TTC549 (cell line): ENCODE measurements at regions not wholly inside any gene's neighbourhood (a gene's known extent, or its start where the extent isn't known, plus 50 kb on each side); places are given as distances from the start of the nearest gene placed in this dataset.

Source experiments
- FAIRE-seq: peaks from 2 replicates; lab custom pipeline; 2012; peaks lifted over from hg19 to GRCh38; lab: Jason Lieb, UNC

DNA sequence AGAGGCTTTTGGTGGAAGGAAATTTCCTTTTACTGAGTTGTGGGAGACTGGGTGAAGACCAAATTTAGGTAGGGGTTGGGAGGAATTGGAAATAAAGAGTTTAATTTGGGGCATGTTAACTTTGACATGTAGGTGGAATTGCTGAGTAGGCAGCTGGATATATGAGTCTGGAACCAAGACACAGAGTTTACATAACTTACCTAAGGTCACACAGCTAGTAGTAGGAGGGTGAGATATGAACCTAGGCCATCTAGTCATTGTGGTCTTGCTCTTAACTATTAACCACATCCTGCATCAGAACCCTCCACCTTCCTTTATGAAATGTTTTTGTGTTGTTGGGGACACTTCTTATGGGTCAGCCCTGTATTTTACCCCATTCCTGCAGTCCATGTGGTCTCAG, 113.1 kb downstream of the ICOS start:
- FAIRE-seq: no peak

DNA sequence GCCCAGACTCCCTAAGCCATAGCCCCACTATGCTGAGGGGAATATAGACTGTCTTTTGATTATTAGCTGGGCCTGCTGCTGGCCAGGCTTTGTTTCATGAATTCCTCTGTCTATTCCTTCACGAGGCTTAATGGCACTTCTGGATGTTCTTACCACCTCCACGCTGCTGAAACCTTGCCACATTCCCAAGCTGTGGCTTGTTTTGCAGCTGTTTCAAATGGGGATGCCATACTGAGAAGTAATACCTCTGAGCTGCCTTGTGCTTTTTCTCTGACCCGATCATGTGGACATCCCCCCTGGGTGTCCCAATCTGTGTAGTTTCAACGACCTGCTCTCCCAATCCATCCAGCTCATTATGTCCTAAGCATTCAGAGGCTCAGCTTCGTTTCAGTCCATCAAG, 114.1 kb downstream of the ICOS start:
- FAIRE-seq: no peak

DNA sequence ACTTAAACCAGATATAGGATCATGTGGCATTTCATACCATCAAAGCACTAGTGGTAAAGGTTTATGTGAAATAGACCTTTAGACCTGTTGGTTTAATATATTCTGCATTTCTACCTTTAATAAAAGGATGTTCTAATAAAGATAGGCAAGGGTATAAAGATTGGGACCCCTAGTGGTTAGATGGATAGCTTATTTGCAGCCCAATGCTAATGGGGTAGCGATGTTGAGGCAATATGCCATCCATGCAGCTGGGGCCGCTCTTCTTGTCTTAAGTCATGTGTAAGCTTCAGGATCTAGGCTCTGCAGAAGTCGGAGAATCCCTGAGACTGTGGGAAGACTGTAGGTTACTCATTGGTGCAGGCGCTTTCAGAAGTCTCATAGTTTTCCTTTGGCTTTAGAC, 114.9 kb downstream of the ICOS start:
- no peak for FAIRE-seq

DNA sequence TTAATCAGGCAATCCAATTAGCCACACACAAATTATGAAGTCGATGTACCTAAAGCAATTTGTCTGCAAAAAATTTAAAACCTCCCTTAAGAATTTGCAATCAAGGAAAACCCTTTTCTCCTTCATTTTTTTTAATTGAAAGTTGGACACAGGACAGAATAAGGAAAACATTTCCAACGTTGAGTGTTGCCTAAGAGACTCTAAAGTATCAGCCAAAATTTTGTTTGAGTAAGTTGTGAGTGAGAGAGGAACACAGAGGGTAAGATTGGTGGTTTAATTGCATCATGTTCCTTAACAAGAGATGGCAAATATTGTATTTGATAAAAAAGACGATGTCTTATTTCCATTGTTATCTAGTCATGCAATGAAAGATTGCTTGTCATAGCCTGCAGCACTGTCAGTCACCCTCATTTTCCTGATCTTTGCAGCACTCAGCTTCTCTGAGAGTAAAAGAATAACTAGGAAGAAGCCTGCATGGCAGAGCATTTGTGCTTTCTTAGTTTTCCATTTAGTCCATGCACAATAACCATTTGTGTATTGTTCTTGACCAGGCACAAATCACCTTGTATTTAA, 115.5 kb downstream of the ICOS start:
- FAIRE-seq: no peak

DNA sequence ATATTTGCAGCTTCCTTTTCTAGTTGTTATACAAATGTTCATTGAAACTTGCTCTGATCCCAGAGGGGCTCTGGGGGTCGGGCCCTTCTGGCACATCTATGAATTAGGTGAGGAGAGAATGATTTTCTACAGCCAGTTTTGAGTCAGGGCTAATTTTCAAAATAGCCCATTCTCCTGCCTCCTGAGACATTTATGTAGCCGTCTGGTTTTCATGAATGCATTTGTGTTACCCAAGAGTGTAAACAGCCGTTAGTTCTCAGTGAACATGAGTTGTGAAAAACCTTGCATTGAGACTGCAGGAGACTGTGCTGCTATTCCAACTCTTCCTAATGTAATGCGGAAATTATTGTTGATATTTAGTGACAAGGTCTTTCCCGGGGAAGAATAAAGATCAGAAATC, 122.5 kb downstream of the ICOS start:
- no peak for FAIRE-seq

DNA sequence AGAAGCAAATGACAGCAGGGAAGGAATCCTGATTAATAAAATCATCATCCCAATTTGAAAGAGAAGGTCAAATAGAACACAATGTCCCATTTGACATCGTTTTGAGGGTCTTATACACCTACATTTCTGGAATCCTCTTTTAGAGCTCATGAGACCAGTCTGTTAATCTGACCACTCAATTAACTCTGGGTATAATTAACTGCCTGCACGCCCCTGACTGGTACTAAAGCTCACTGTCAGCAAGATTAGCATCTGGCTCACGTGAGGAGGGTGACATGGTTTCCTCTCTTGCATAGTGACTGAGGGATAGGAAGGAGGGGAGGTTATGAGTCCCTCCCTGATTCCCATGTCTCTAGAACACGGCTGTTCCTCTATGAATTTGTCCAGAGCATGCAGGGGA, 124.3 kb downstream of the ICOS start:
- FAIRE-seq: no peak

DNA sequence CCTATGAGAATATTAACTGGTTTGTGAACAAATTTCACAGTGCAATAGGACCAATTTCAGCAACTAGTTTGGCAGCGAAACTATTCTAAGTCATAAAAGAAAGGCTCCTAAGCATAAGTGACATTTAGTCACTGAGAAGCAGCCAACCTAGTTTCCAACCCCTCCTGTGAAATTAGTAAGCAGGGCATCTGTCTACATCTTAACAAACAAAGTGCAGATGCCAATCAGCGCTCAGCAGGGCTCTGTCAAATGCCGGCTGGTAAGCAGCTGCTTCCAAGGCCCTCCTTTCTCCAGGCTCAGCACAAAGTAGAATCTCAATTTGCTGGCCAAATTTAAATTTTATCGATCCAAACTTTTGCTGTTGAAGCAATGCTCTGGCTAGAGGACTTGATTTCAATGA, 124.7 kb downstream of the ICOS start:
- no peak for FAIRE-seq

DNA sequence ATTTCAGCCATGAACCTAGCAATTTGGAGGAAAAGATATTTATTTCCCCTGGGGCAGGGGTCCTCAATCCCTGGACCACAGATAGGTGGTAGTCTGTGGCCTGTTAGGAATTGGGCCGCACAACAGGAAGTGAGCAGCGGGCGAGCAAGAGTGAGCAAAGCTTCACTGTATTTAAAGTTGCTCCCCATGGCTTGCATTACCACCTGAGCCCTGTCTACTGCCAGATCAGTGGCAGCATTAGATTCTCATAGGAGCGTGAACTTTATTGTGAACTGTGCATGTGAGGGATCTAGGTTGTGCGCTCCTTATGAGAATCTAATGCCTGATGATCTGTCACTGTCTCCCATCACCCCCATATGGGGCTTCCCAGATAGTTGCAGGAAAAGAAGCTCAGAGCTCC, 127.6 kb downstream of the ICOS start:
- FAIRE-seq: no peak

DNA sequence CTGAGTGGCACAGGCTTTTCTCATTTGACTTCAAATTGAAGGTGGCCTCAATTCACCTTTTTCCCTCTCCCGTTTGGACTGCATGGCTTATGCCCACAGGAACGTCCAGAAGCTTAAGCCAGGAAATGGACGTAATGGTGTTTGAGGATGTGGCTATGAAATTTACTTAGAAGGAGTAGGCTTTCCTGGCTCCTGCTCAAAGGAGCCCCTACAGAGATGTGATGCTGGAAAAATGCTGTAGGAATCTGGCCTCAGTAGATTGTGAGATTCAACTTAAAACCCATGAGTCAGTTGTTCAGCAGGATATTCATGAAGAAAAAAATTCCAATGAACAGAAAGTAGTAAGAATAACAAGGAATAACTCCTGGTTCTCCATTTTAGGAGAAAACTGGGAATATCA, 129.0 kb downstream of the ICOS start:
- no peak for FAIRE-seq

DNA sequence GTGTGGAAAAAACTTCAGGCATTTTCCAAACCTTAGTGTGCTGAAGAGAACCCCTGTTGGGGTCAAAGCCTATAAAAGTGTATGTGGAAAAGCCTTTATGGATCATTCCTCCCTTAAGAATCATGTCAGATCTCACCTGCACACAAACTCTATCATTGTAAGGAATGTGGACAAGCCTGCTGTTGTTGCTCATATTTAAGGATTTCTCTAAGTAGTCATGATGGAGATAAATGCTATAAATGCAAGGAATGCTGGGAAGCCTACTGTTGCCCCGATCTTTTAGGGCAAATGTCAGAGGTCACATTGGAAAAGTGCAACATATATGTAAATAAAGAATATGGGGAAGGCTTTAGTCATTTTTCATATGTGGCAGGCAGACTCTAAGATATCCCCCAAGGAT, 129.5 kb downstream of the ICOS start:
- FAIRE-seq: no peak

DNA sequence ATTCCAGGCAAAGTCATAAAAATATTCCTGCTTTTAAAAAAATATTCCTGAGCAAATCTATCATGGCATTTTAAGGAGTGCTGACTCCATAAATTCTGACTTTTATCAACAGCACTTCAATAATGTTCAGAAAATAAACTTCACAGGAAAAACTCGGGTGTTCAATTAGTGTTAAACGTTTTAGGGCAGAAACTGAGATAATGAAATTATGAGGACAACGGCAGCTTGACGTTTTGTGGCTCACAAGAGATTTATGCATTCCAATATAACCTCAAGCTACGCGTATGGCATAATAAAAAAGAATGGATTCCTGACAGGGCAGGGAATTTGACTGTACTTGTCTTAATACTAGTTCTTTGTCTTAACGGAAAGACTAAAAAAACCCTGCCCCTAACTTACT, 133.2 kb downstream of the ICOS start:
- no peak for FAIRE-seq

DNA sequence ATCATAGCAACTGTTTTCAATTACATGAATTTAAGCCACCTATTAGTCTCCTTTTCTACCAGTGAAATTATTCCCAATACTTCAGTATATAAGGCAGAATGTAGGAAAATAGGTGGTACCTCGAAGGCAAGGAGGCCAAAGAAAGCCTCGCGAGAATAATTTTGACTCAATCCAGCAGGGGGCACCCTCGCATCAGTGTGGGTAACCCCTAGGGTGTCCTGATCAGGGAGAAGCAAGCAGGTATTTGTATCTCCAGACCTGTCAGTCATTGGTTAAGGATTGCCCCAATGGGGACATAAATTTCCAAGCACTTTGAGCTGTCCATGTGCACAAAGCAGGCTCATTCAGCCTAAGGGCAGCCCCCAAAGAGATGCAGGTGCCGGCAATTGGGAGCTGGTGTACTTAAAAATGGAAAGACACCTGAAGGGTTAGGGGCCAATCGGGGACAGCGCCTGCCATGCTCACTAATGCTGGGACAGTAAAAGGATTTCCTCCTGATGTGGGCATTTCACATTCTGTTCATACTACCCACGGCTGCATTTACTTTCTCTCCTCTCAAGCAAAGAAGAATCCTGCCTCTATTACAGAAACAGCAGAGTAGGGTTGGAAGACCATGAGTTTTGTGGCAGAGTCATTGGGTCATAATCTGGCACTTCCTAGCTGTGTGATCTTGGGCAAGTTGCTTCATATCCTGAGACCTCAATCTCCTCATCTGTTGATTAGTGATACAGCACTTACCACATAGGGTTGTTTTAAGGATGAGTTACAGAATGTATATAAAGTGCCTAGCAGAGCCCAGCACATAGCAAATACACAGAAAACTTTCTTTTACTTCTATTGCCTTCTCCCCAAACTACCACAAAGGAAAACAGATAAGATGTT, 136.1 kb downstream of the ICOS start:
- FAIRE-seq: no peak

DNA sequence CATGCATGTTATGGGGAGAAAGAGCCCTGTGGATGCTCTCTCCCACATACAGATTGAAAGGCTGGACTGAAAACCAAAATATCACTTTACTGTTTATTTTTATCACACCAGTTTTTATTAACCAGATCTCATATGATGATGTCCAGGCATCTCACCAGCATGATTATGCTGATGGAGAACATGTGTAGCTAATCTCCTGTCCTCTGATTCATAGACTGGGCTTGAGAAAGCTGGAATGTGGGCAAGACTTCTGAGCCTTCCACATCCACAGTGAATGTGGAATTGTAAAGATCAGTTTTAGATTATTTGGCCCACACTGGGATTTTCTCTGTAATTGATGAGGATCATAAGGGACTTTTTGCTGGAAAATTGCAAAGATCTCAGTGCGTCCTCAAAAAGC, 137.9 kb downstream of the ICOS start:
- FAIRE-seq: no peak

DNA sequence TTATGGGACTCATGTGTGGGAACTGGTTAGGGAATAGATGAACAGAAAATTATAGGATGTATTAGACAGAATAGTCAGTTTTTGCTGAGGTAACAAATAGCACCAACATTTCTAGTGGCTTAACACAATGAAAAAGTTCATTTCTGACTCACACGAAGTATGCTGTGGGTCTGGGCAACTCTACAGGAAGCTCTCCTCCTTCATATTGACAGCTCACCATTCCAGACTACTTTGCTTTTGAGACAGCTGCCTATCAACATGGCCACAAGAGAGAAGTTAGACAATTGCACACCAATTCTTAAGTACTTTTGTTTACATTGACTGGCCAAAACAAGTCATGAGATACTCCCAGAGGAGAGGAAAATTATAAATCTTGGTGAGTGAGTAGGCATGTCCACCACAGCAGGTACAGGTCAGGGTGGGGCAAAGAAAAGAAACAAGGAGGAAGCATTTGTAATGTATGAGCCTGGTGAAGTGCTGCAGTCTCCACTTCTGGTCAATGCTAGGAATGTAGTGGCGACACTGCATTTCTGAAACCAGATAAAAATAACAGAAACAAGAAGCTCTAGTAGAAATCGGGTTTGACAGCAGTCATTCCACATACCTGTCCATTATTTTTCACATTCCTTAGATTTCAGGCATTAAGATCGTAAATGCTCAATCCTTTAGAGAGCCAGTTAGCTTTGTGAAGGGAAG, 141.6 kb downstream of the ICOS start:
- no peak for FAIRE-seq

DNA sequence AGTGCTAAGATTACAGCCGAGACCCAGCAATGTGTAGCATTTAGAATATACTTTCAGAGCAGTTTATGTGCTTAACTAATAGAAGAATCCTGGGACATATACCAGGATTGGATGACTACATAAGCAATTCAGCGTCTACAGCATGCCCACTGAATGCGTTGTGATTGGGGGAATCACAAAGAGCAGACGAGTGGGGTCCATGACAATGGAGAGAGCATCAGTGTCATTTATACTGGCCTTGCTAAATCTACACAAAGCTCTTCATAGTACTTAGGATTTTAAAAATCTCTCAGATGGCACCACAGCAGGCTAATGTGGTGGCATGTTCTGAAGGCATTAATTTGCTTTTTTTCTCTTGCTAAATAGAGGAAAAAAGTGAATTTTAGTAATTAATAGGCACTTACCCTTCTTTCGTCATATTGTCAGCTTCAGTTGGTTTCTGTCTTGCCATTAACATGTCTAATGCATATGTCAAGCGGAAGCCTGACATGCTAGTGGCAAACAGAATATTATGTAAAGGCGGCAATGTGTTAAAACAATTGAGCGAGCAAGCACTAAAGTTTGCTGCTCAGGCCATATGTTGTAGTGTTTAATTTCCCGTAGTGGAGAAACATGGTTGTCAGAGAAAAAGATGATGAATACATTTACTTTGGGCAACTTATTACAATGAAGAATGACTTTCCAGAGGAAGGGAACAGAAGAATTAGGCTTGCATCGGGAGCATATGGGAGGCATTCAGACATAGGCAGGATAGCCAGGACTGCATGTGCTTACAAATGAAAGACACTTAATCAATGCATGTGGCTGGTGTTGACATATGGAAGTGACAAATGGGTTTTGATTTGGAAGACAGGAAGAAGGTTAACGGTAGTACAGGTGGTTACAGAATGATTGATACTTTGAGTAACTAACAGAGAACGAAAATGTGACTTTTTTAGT, 145.2 kb downstream of the ICOS start:
- no peak for FAIRE-seq

DNA sequence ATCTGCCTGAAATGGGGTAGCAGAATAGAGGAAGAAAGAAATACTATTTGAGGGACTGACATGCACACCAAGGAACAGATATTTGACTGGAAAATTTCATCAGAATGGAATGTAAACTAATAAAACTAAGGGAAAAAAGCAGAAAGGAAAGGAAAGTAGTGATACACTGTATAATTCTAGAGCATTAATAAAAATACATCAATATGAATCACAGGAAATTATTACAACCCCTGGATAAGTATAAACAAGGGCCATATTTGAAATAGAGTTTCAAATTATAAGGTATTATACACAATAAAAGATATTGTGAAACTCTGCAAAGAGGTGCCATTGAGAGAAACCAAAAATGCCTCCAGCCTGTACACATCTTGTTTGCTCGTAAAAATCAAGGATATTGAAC, 149.6 kb downstream of the ICOS start:
- FAIRE-seq: no peak

DNA sequence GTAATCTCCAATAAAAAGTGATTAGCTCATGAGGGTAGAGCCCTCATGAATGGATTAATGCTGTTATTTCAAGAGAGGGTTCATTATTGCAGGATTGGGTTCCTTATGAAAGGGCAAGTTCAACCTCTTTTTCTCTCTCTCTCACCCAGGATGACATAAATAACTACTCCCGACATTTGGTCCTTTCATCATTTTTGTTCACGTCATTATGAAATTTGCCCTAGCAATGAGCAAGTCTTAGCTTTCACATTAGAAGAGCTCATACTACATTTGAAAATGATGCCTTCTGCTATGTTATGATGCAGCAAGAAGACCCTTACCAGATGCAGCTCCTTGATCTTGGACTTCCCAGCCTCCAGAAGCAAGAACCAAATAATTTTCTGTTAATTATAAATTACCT, 152.5 kb downstream of the ICOS start:
- FAIRE-seq: no peak

DNA sequence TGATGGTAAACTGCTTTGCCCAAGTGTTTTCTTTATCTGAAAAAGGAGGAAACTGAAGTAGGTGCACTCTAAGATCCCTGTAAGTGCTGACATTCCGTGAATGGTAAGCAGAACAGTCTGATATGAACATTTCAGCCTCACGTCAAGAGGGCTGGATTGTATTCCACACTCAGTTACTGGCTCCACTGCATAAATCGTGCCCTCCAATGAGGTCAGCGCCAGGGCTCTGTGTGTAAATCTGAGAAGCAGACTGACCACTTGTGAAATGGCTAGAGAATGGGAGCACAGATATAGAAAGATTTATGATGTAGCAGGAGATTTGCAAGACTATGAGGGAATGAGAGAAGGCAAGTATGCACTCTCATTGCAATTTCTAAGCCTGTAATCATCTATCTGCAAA, 153.0 kb downstream of the ICOS start:
- no peak for FAIRE-seq

DNA sequence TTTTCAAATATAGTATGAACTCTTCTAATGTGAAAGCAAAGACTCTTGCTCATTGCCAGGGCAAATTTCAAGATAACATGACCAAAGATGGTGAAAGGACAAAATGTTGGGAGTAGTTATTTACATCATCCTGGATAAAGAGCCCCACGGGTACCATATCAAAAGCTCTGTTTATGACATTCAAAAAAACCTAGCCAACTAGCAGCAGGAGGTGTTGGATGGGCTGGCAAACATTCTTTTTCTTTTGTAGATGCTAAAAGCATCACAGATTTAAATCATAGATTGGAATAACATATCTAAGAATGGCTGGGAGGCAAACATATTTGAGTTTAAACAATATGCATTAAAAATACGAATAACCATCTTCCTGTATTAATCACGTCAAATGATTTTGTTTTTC, 153.5 kb downstream of the ICOS start:
- FAIRE-seq: no peak

DNA sequence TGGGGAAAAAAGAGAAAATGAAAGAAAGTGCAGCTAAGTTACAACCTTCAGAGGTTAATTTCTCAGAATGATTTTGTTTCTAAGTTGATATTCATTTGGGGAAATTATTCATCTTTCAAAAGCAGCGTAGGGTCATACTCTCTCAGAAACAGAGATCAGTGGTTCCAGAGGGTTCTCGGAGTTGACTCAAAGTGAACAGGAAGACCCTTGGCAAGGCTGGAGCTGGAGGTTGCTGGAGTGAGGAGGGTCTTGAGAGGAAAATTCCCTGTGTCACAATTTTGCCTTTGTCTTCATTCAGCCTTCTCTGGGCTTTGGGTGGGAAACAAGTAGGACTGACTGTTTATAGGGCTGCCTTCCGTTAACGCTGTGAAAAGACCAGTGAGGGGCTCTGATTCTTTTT, 168.2 kb downstream of the ICOS start:
- FAIRE-seq: no peak

DNA sequence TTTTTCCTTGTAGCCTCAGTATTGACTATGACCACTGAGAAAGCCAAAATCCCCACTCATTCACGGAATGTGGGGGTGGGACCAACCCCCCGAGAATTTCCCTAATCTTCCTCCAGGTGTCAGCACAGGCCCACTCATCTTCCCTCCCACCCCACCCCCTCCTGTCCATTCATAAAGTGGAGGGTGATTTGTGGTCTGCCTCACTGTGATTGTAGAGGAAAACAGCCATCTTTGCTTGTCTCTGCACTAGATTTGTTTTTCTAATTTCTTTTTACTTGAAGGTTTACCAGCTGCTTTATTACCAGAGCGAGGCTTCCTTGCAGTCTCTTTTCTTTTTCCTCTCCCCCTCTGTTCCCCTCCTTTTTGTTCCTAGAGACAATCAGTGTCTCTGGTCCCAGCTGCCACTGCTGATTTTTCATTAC, 171.8 kb downstream of the ICOS start:
- FAIRE-seq: no peak

DNA sequence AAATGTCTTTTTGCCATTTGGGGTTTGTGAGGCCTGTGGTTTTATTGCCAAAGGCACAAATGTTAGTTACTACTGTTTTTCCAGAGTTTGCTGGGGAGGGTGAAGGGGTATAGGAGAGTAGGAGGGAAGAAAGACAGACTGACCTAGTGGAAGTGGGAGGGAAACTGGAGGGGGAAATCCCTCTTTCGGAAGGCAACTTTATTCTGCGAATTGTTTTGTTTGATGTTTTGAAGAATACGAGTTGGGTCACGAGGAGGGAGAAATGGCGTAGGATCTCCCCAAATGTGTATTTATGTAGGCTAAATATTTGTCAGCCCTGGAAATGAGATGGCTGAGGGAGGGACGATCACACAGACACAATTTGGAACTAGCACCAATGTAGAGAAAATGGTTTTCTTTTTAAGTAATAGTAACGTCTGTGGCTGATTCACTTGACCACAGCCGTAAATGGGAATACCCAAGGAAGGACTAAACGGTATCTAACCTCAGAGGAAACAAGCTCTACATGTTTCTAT, 172.3 kb downstream of the ICOS start:
- FAIRE-seq: no peak
